ENCODE measurements at regions not wholly inside any gene's neighbourhood (a gene's known extent, or its start where the extent isn't known, plus 50 kb on each side); places are given as distances from the start of the nearest gene placed in this dataset.

DNA sequence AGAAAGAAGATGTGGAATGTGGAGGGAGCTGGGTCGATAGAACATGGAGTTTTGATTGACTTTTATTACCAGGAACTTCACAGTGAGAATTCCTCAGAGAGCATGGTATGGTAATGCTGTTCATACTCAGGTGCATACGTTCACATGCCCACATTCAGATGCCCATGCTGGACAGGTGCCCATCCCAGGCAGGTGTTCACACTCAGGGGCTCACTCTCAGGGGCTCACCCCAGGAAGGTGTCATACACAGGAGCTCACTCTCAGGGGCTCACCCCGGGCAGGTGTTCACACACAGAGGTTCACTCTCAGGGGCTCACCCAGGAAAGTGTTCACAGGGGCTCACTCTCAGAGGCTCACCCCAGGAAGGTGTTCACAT is 360.0 kb upstream of the SFSWAP start:
- Histone ChIP-seq H3K4me2 (ENCODE audit: low read depth, low read length) (no peak overlapping the region), H3K18ac (ENCODE audit: low read depth, low read length) (no peak overlapping the region), H3K56ac (ENCODE audit: extremely low read depth, insufficient read depth, low read length) (no peak overlapping the region), H2AK9ac (replicated peaks; ENCODE audit: low read depth, low read length, poor library complexity) (no peak overlapping the region), H3K9ac (ENCODE audit: low read depth, low read length) (no peak overlapping the region), H4K91ac (ENCODE audit: insufficient read depth, low read depth, low read length) (no peak overlapping the region), H2BK15ac (ENCODE audit: low read depth, low read length) (no peak overlapping the region), H2AFZ (replicated peaks; ENCODE audit: low read length, poor library complexity) (no peak overlapping the region), H3K27me3 (ENCODE audit: control insufficient read depth, insufficient read depth, low read length) (no peaks in the 10 kb centered on the region), H3K4me3 (ENCODE audit: insufficient read depth, low read depth, low read length) (no peak overlapping the region), H3K23ac (ENCODE audit: low read depth, low read length) (no peak overlapping the region), H3K14ac (replicated peaks; ENCODE audit: low read depth, low read length) (no peak overlapping the region), H2BK20ac (ENCODE audit: low read depth, low read length) (no peak overlapping the region), H2BK120ac (ENCODE audit: low read depth, low read length) (no peak overlapping the region), H3K36me3 (ENCODE audit: control insufficient read depth, insufficient read depth, low read length) (no peaks in the 10 kb centered on the region), H3K79me1 (ENCODE audit: low read depth in 1 of 2, low read length in 2 of 2) (no peaks in the 10 kb centered on the region), H2AK5ac (ENCODE audit: low read depth, low read length) (no peak overlapping the region), H3K9me1 (ENCODE audit: insufficient read depth, low read length) (no peaks in the 10 kb centered on the region), H3K4ac (ENCODE audit: low read depth, low read length) (no peak overlapping the region), H4K8ac (ENCODE audit: low read depth in 2 of 2, low read length in 2 of 2) (no peak overlapping the region), H3K4me1 (ENCODE audit: control insufficient read depth, insufficient read depth, low read length) (no peaks in the 10 kb centered on the region), H3K9me3 (ENCODE audit: control insufficient read depth, insufficient read depth, low read length) (peaks cover 50% of the 10 kb centered on the region), H4K5ac (ENCODE audit: low read depth, low read length) (no peak overlapping the region), H4K20me1 (ENCODE audit: insufficient read depth, low read length) (no peaks in the 10 kb centered on the region), H3K27ac (ENCODE audit: insufficient read depth, low read length) (no peak overlapping the region), H2BK5ac (ENCODE audit: low read depth, low read length, poor library complexity, severe bottlenecking) (no peak overlapping the region)
- 40% methylated on average over 1 of the region's 3 CpGs; no CpG with 5 or more reads in 1 of the 2 experiments for WGBS, 2 experiments (ENCODE audit: extremely low coverage in 2 of 2, insufficient read length in 1 of 2)
- CTCF ChIA-PET = no interaction called here
- dilution Hi-C loops (cut with HindIII; ENCODE audit: low sequenced_read_pairs, unreplicated experiment) (no loop called here), in situ Hi-C loops (cut with MboI; ENCODE audit: low sequenced_read_pairs) (no loop called here), intact Hi-C loops (cut with micrococcal nuclease) (no loop called here)
- ATAC-seq (ENCODE audit: low read depth) (no peak), DNase-seq (no peak)
- POLR2A ChIA-PET (ENCODE audit: unreplicated experiment) = no interaction called here
- no TSS peak for BruUV-seq (replicated peaks)
- TF ChIP-seq RAD21 (IDR thresholded peaks at IDR 0.05; ENCODE audit: low read length) = no peak
- TF ChIP-seq MXI1 (IDR thresholded peaks at IDR 0.05; ENCODE audit: borderline replicate concordance, low read depth, low read length) = no peak
- TF ChIP-seq FOS (IDR thresholded peaks at IDR 0.05; ENCODE audit: low read depth, low read length) = no peak
- TF ChIP-seq MAFK (IDR thresholded peaks at IDR 0.05; ENCODE audit: low read depth, low read length) = no peak
- TF ChIP-seq, protein P1, sequence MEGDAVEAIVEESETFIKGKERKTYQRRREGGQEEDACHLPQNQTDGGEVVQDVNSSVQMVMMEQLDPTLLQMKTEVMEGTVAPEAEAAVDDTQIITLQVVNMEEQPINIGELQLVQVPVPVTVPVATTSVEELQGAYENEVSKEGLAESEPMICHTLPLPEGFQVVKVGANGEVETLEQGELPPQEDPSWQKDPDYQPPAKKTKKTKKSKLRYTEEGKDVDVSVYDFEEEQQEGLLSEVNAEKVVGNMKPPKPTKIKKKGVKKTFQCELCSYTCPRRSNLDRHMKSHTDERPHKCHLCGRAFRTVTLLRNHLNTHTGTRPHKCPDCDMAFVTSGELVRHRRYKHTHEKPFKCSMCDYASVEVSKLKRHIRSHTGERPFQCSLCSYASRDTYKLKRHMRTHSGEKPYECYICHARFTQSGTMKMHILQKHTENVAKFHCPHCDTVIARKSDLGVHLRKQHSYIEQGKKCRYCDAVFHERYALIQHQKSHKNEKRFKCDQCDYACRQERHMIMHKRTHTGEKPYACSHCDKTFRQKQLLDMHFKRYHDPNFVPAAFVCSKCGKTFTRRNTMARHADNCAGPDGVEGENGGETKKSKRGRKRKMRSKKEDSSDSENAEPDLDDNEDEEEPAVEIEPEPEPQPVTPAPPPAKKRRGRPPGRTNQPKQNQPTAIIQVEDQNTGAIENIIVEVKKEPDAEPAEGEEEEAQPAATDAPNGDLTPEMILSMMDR (conservative IDR thresholded peaks at IDR 0.05; ENCODE audit: low read depth, low read length) = no peak
- no peak for TF ChIP-seq NFE2L2 (IDR thresholded peaks at IDR 0.05; ENCODE audit: low read depth, low read length)
- TF ChIP-seq BHLHE40 (IDR thresholded peaks at IDR 0.05; ENCODE audit: low read depth, low read length) = no peak
- TF ChIP-seq RFX5 (IDR thresholded peaks at IDR 0.05; ENCODE audit: low read depth, low read length) = no peak
- TF ChIP-seq, protein P2, sequence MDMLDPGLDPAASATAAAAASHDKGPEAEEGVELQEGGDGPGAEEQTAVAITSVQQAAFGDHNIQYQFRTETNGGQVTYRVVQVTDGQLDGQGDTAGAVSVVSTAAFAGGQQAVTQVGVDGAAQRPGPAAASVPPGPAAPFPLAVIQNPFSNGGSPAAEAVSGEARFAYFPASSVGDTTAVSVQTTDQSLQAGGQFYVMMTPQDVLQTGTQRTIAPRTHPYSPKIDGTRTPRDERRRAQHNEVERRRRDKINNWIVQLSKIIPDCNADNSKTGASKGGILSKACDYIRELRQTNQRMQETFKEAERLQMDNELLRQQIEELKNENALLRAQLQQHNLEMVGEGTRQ (IDR thresholded peaks at IDR 0.05; ENCODE audit: low read depth, low read length) = no peak

Measured in IMR-90 (cell line).